Ishikawa (cell line): ENCODE measurements at regions not wholly inside any gene's neighbourhood (a gene's known extent, or its start where the extent isn't known, plus 50 kb on each side); places are given as distances from the start of the nearest gene placed in this dataset.

Experiments used
- CEBPB ChIP-seq: IDR thresholded peaks from 2 replicates; pipeline ENCODE4 v1.6.1; 2012
- EP300 ChIP-seq: IDR thresholded peaks from 2 replicates; pipeline ENCODE4 v1.6.1; 2012; ENCODE audit warnings: borderline replicate concordance

GRCh38 chr3:177743173-177743890, 546.0 kb upstream of the TBL1XR1 start:
- TF ChIP-seq EP300 (no peak), CEBPB (no peak)
